Retinal pigment epithelial cell (primary cell): ENCODE measurements at regions not wholly inside any gene's neighbourhood (a gene's known extent, or its start where the extent isn't known, plus 50 kb on each side); places are given as distances from the start of the nearest gene placed in this dataset.

Experiments
- DNase-seq: peaks from one replicate; pipeline ENCODE4 v3.0.0-alpha.2; 2010; ENCODE audit warnings: low read depth
- H3K4me3 ChIP-seq: 2 replicates; pipeline ENCODE4 v1.5.1; 2011; ENCODE audit warnings: mild to moderate bottlenecking, low read length, control low read depth, moderate library complexity
- CTCF ChIP-seq: conservative IDR thresholded peaks from 2 replicates; pipeline ENCODE4 v1.5.1; 2011; ENCODE audit warnings: low read depth, low read length, control low read depth, inconsistent platforms

- TF ChIP-seq CTCF, result no peak
- no peak overlapping the region for H3K4me3 ChIP-seq
- no peak for DNase-seq
Measured at GRCh38 chr7:124596881-124597280, 168.7 kb downstream of the GPR37 start.

GRCh38 chr7:124590814-124591213, 174.8 kb downstream of the GPR37 start:
- no peak overlapping the region for H3K4me3 ChIP-seq
- no peak for TF ChIP-seq CTCF
- DNase-seq, result no peak

- DNase-seq, result no peak
- TF ChIP-seq CTCF, result no peak
- H3K4me3 ChIP-seq, result no peak overlapping the region
Measured at GRCh38 chr7:124577256-124577655, 188.3 kb downstream of the GPR37 start.

GRCh38 chr7:124575176-124575575, 190.4 kb downstream of the GPR37 start:
- H3K4me3 ChIP-seq, result no peak overlapping the region
- no peak for DNase-seq
- no peak for TF ChIP-seq CTCF

- TF ChIP-seq CTCF, result no peak
- H3K4me3 ChIP-seq, result no peak overlapping the region
- no peak for DNase-seq
Measured at GRCh38 chr7:124570558-124570957, 195.0 kb downstream of the GPR37 start.

GRCh38 chr7:124566583-124566982, 199.0 kb downstream of the GPR37 start:
- no peak for TF ChIP-seq CTCF
- H3K4me3 ChIP-seq, result no peak overlapping the region
- no peak for DNase-seq

GRCh38 chr7:124557587-124557986, 208.0 kb downstream of the GPR37 start:
- DNase-seq, result no peak
- no peak for TF ChIP-seq CTCF
- no peak overlapping the region for H3K4me3 ChIP-seq
